ENCODE measurements at regions not wholly inside any gene's neighbourhood (a gene's known extent, or its start where the extent isn't known, plus 50 kb on each side); places are given as distances from the start of the nearest gene placed in this dataset.
"Not testable (repeated sequence)": the region's sequence is repeated elsewhere in the genome, so short reads cannot be mapped to it uniquely, and the experiment has no call there.

GRCh38 chr2:173468266-173468793 is 113.7 kb downstream of the CDCA7 start:
- DNase-seq = no peak

GRCh38 chr2:173472112-173472511 is 117.4 kb downstream of the CDCA7 start:
- no peak for DNase-seq

GRCh38 chr2:173483137-173483536 is 128.5 kb downstream of the CDCA7 start:
- DNase-seq = no peak

- DNase-seq = no peak
Observed at GRCh38 chr2:173488861-173489260, 134.2 kb downstream of the CDCA7 start.

GRCh38 chr2:173491418-173491817 is 136.7 kb downstream of the CDCA7 start:
- DNase-seq = no peak

GRCh38 chr2:173493874-173494273 is 139.2 kb downstream of the CDCA7 start:
- DNase-seq = no peak

GRCh38 chr2:173496746-173497145 is 142.1 kb downstream of the CDCA7 start:
- no peak for DNase-seq

- no peak for DNase-seq
Observed at GRCh38 chr2:173500953-173501352, 146.3 kb downstream of the CDCA7 start.

GRCh38 chr2:173502296-173502695 is 147.6 kb downstream of the CDCA7 start:
- no peak for DNase-seq

- no peak for DNase-seq
Observed at GRCh38 chr2:173511357-173511756, 156.7 kb downstream of the CDCA7 start.

- no peak for DNase-seq
Observed at GRCh38 chr2:173511942-173512341, 157.3 kb downstream of the CDCA7 start.

GRCh38 chr2:173513107-173513727 is 158.5 kb downstream of the CDCA7 start:
- DNase-seq = no peak

- no peak for DNase-seq
Observed at GRCh38 chr2:173520918-173521317, 166.2 kb downstream of the CDCA7 start.

GRCh38 chr2:173521450-173522192 is 166.9 kb downstream of the CDCA7 start:
- no peak for DNase-seq

GRCh38 chr2:173523497-173523896 is 168.8 kb downstream of the CDCA7 start:
- DNase-seq = no peak

- DNase-seq = no peak
Observed at GRCh38 chr2:173524256-173524955, 169.7 kb downstream of the CDCA7 start.

- not testable (repeated sequence) for DNase-seq
Observed at GRCh38 chr2:173532732-173533531, 178.3 kb downstream of the CDCA7 start.

- DNase-seq = no peak
Observed at GRCh38 chr2:173537694-173538093, 183.0 kb downstream of the CDCA7 start.

- no peak for DNase-seq
Observed at GRCh38 chr2:173539615-173540014, 184.9 kb downstream of the CDCA7 start.

- no peak for DNase-seq
Observed at GRCh38 chr2:173544641-173545363, 190.1 kb downstream of the CDCA7 start.

- DNase-seq = no peak
Observed at GRCh38 chr2:173545364-173545763, 190.7 kb downstream of the CDCA7 start.

- DNase-seq = no peak
Observed at GRCh38 chr2:173547499-173547898, 192.8 kb downstream of the CDCA7 start.

Data from NCI-H2107 (cell line).